ENCODE measurements at regions not wholly inside any gene's neighbourhood (a gene's known extent, or its start where the extent isn't known, plus 50 kb on each side); places are given as distances from the start of the nearest gene placed in this dataset.

GRCh38 chr5:32503261-32503660 lies 58.7 kb upstream of the ZFR start:
- DNase-seq, result peak; percentile 56

GRCh38 chr5:32501071-32502002 lies 56.8 kb upstream of the ZFR start:
- no peak for DNase-seq

GRCh38 chr5:32500181-32500580 lies 55.6 kb upstream of the ZFR start:
- no peak for DNase-seq

- no peak for DNase-seq
These were observed 54.7 kb upstream of the ZFR start for GRCh38 chr5:32499261-32499660.

- no peak for DNase-seq
These were observed 53.9 kb upstream of the ZFR start for GRCh38 chr5:32498484-32498883.

GRCh38 chr5:32496104-32496503 lies 51.6 kb upstream of the ZFR start:
- DNase-seq, result no peak

- DNase-seq, result no peak
These were observed 50.3 kb upstream of the ZFR start for GRCh38 chr5:32494827-32495226.
